ENCODE measurements at regions not wholly inside any gene's neighbourhood (a gene's known extent, or its start where the extent isn't known, plus 50 kb on each side); places are given as distances from the start of the nearest gene placed in this dataset.

DNA sequence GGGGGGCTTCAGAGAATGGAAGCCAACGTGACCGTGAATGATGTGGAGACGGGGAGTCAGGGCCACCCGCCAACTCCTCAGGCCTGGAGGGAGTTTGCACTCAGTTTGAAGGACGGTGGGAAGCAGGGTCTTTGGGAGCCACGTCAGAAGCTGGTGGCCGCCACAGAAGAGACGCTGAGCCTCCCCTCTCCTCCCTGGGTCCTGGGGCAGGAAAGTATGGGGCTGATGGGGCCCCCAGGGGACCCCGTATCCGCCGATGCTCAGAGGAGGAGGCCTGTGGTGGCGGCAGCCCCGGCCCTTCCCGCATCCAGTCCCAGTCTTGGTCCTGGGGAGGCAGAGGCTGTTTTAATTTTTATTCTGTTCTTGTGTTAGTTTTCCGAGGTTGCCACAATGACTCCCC, 188.6 kb upstream of the C1orf174 start:
- TF ChIP-seq, protein P1, sequence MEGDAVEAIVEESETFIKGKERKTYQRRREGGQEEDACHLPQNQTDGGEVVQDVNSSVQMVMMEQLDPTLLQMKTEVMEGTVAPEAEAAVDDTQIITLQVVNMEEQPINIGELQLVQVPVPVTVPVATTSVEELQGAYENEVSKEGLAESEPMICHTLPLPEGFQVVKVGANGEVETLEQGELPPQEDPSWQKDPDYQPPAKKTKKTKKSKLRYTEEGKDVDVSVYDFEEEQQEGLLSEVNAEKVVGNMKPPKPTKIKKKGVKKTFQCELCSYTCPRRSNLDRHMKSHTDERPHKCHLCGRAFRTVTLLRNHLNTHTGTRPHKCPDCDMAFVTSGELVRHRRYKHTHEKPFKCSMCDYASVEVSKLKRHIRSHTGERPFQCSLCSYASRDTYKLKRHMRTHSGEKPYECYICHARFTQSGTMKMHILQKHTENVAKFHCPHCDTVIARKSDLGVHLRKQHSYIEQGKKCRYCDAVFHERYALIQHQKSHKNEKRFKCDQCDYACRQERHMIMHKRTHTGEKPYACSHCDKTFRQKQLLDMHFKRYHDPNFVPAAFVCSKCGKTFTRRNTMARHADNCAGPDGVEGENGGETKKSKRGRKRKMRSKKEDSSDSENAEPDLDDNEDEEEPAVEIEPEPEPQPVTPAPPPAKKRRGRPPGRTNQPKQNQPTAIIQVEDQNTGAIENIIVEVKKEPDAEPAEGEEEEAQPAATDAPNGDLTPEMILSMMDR (IDR thresholded peaks at IDR 0.05; ENCODE audit: insufficient read depth, low read length, poor library complexity, severe bottlenecking): no peak
- TF ChIP-seq EZH2phosphoT487 (conservative IDR thresholded peaks at IDR 0.05; ENCODE audit: low read length): no peak
